A549 (cell line): ENCODE measurements at regions not wholly inside any gene's neighbourhood (a gene's known extent, or its start where the extent isn't known, plus 50 kb on each side); places are given as distances from the start of the nearest gene placed in this dataset.
A peak's percentile ranks its signal among the peaks of the same experiment; 100 is the strongest.

ENCODE experiments used
- ATAC-seq, 2 experiments: fragments of 200-7000 bp in 1 of 2; fragments of >200 bp in 1 of 2; cut with Nextera tagmentation in 1 of 2; cut with Tn5 transposase in 1 of 2; 3 replicates each; pipeline versions ENCODE4 v1.8.0 to v1.9.1; 2018 to 2020; ENCODE audit warnings: mild to moderate bottlenecking in 1 of 2, moderate library complexity in 1 of 2
- CTCF ChIA-PET: fragments of 300-600 bp; sonication (Branson Sonifier 250); formaldehyde crosslinking; extraction: SDS; loops from one replicate; lab custom pipeline; 2021; ENCODE audit warnings: antibody characterized with exemption, inconsistent platforms; lab: Yijun Ruan, JAX
- POLR2A ChIA-PET: fragments of 350-600 bp; formaldehyde crosslinking; extraction: SDS; loops from one replicate; lab custom pipeline; 2021; ENCODE audit warnings: antibody characterized with exemption, inconsistent platforms; lab: Yijun Ruan, JAX
- DNase-seq, 2 experiments: peaks; one replicate each; pipeline versions ENCODE4 v3.0.0 to v3.0.0-alpha.2; 2011 to 2016; ENCODE audit warnings: low read depth in 1 of 2, low spot score in 1 of 2
- FAIRE-seq: peaks from 2 replicates; lab custom pipeline; 2011; peaks lifted over from hg19 to GRCh38; lab: Jason Lieb, UNC
- H3K27ac ChIP-seq, 2 experiments: fragments of >200 bp; sonication (Bioruptor Twin); formaldehyde crosslinking; 3 replicates each; pipeline ENCODE4 v1.5.1; 2016 to 2017
- H3K4me1 ChIP-seq: fragments of >200 bp; sonication (Bioruptor Twin); formaldehyde crosslinking; 3 replicates; pipeline ENCODE4 v1.6.1; 2016
- H3K4me2 ChIP-seq: fragments of >200 bp; sonication (Bioruptor Twin); formaldehyde crosslinking; 3 replicates; pipeline ENCODE4 v1.6.1; 2016
- H3K4me3 ChIP-seq: fragments of >200 bp; sonication (Bioruptor Twin); formaldehyde crosslinking; 3 replicates; pipeline ENCODE4 v1.5.1; 2016
- H3K9me3 ChIP-seq: fragments of >200 bp; sonication (Bioruptor Twin); formaldehyde crosslinking; 3 replicates; pipeline ENCODE4 v1.6.1; 2016
- CBX2 ChIP-seq: fragments of 200-600 bp; sonication (generic); IDR thresholded peaks from 2 replicates; pipeline ENCODE4 v1.6.1; 2016; ENCODE audit warnings: low read depth, mild to moderate bottlenecking, borderline replicate concordance
- EHF ChIP-seq: fragments of 250-450 bp; sonication (Bioruptor Pico); IDR thresholded peaks from 2 replicates; pipeline ENCODE4 v1.5.0; 2020; ENCODE audit warnings: mild to moderate bottlenecking
- EHMT2 ChIP-seq: fragments of 200-600 bp; sonication (generic); IDR thresholded peaks from 2 replicates; pipeline ENCODE4 v1.6.1; 2016; ENCODE audit warnings: antibody characterized with exemption, low read depth, mild to moderate bottlenecking, moderate library complexity
- ELK1 ChIP-seq: fragments of 150-350 bp; IDR thresholded peaks from 2 replicates; pipeline ENCODE4 v1.6.1; 2014; ENCODE audit warnings: low read depth, mild to moderate bottlenecking, low read length
- EP300 ChIP-seq, 2 experiments: fragments of >200 bp; sonication (Bioruptor Twin); formaldehyde crosslinking; IDR thresholded peaks; 2 replicates in 1 of 2; 3 replicates in 1 of 2; pipeline ENCODE4 v1.6.1; 2016 to 2017
- FOSL2 ChIP-seq, 2 experiments: fragments of 450-650 bp in 1 of 2; fragments of >200 bp in 1 of 2; sonication (Bioruptor Twin) in 1 of 2; formaldehyde crosslinking; IDR thresholded peaks; 2 replicates each; pipeline versions ENCODE4 v1.5.0 to v1.6.1; 2016 to 2020; ENCODE audit warnings: mild to moderate bottlenecking in 1 of 2, moderate library complexity in 1 of 2
- FOXS1 ChIP-seq: fragments of 250-450 bp; sonication (Bioruptor Pico); IDR thresholded peaks from 2 replicates; pipeline ENCODE4 v1.5.0; 2020; ENCODE audit warnings: mild to moderate bottlenecking, moderate library complexity
- HEYL ChIP-seq: fragments of 250-450 bp; sonication (Bioruptor Pico); IDR thresholded peaks from 2 replicates; pipeline ENCODE4 v1.8.0; 2021; ENCODE audit warnings: mild to moderate bottlenecking, moderate library complexity
- HMGXB4 ChIP-seq: fragments of 250-450 bp; sonication (Bioruptor Pico); IDR thresholded peaks from 2 replicates; pipeline ENCODE4 v1.5.0; 2021; ENCODE audit warnings: mild to moderate bottlenecking, moderate library complexity, borderline replicate concordance
- HOXA7 ChIP-seq: fragments of 250-450 bp; sonication (Bioruptor Pico); IDR thresholded peaks from 2 replicates; pipeline ENCODE4 v1.5.0; 2020; ENCODE audit warnings: mild to moderate bottlenecking, moderate library complexity
- HOXB5 ChIP-seq: fragments of 250-450 bp; sonication (Bioruptor Pico); IDR thresholded peaks from 2 replicates; pipeline ENCODE4 v1.5.0; 2020; ENCODE audit warnings: mild to moderate bottlenecking, moderate library complexity
- JUNB ChIP-seq: fragments of >200 bp; sonication (Bioruptor Twin); formaldehyde crosslinking; IDR thresholded peaks from 2 replicates; pipeline ENCODE4 v1.6.1; 2016
- KDM5A ChIP-seq: fragments of 200-600 bp; sonication (generic); IDR thresholded peaks from 2 replicates; pipeline ENCODE4 v1.6.1; 2016; ENCODE audit warnings: antibody characterized with exemption, mild to moderate bottlenecking
- MAFK ChIP-seq: fragments of 450-650 bp; IDR thresholded peaks from 2 replicates; pipeline ENCODE4 v1.6.1; 2014; ENCODE audit not compliant: partially characterized antibody
- MAZ ChIP-seq: fragments of 150-350 bp; IDR thresholded peaks from 2 replicates; pipeline ENCODE4 v1.6.1; 2014; ENCODE audit warnings: antibody characterized with exemption, low read depth, low read length, borderline replicate concordance
- MYC ChIP-seq: IDR thresholded peaks from 2 replicates; pipeline ENCODE4 v1.6.1; 2012; ENCODE audit warnings: mild to moderate bottlenecking, inconsistent platforms, low read length, improper control_type of control experiment, borderline replicate concordance
- SMC3 ChIP-seq: fragments of >200 bp; sonication (Bioruptor Twin); formaldehyde crosslinking; IDR thresholded peaks from 3 replicates; pipeline ENCODE4 v1.6.1; 2018; ENCODE audit warnings: inconsistent platforms
- SREBF2 ChIP-seq: fragments of 450-650 bp; IDR thresholded peaks from 2 replicates; pipeline ENCODE4 v1.6.1; 2014; ENCODE audit warnings: mild to moderate bottlenecking, moderate library complexity
- TP53 ChIP-seq: fragments of 250-450 bp; sonication (Bioruptor Pico); IDR thresholded peaks from 2 replicates; pipeline ENCODE4 v1.5.0; 2021; ENCODE audit warnings: mild to moderate bottlenecking, moderate library complexity
- USF2 ChIP-seq: fragments of 450-650 bp; IDR thresholded peaks from 2 replicates; pipeline ENCODE4 v1.6.1; 2014; ENCODE audit warnings: antibody characterized with exemption
- ZC3H11A ChIP-seq: fragments of 450-650 bp; IDR thresholded peaks from 2 replicates; pipeline ENCODE4 v1.6.1; 2014; ENCODE audit warnings: antibody characterized with exemption, mild to moderate bottlenecking
- ZFP36 ChIP-seq: fragments of 450-650 bp; IDR thresholded peaks from 2 replicates; pipeline ENCODE4 v1.6.1; 2014; ENCODE audit warnings: borderline replicate concordance; ENCODE audit not compliant: partially characterized antibody
- ZNF302 ChIP-seq: fragments of 250-450 bp; sonication (Bioruptor Pico); IDR thresholded peaks from 2 replicates; pipeline ENCODE4 v1.9.0; 2021; ENCODE audit warnings: inconsistent platforms, mild to moderate bottlenecking, moderate library complexity
- WGBS: methylation state at CpG from one replicate; pipeline ENCODE4 v1.1.6; 2017; ENCODE audit errors: missing lambda C conversion rate; 5-methylcytosine and 5-hydroxymethylcytosine counted together
- TF ChIP-seq, protein P1 (sequence below): IDR thresholded peaks from 2 replicates; pipeline ENCODE4 v1.6.1; 2012
- TF ChIP-seq, protein P2 (sequence below): IDR thresholded peaks from 2 replicates; pipeline ENCODE4 v1.6.1; 2012; ENCODE audit warnings: low read depth, borderline replicate concordance

DNA sequence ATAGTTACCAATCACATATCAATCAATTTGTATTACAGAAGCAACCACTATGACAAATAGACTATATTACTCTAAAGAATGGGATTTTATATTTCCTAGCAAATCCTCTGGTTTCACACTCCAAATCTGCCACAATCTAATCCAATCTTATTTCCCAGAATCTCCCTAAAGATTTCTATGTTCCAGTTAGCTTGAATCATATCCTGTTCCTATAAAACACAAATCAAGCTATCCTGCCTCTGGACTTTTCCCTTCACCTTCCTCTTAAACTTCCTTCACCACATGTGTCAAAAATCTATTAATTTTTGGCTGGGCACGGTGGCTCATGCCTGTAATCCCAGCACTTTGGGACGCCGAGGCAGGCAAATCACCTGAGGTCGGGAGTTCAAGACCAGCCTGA, 50.0 kb downstream of the PIK3C2A start:
- ChIA-PET POLR2A (no interaction called here), CTCF (interaction anchor here (0.7 to 1.0 kb wide), 2 partner anchors 72 to 142 kb away, joined by 3 to 4 read pairs; no protein-coding TSS in a partner anchor)
- Histone ChIP-seq H3K4me1 (peaks cover 3% of the 10 kb centered on the region; the same call in 1 of the 3 replicates), H3K4me2 (no peak overlapping the region), H3K27ac (no peak overlapping the region), H3K9me3 (no peaks in the 10 kb centered on the region), H3K4me3 (no peak overlapping the region)
- TF ChIP-seq EHMT2 (no peak), KDM5A (no peak), FOXS1 (CRISPR knock-in tag) (no peak), ELK1 (no peak), ZFP36 (no peak), EP300 (IDR thresholded peaks at IDR 0.05) (no peak), MAZ (no peak), TP53 (CRISPR knock-in tag) (no peak), HOXB5 (CRISPR knock-in tag) (no peak), FOSL2 (IDR thresholded peaks at IDR 0.05) (no peak), FOSL2 (CRISPR knock-in tag; IDR thresholded peaks at IDR 0.05) (no peak), MYC (no peak), ZNF302 (CRISPR knock-in tag) (no peak), ZC3H11A (no peak), EHF (CRISPR knock-in tag) (no peak)
- TF ChIP-seq, protein P1, sequence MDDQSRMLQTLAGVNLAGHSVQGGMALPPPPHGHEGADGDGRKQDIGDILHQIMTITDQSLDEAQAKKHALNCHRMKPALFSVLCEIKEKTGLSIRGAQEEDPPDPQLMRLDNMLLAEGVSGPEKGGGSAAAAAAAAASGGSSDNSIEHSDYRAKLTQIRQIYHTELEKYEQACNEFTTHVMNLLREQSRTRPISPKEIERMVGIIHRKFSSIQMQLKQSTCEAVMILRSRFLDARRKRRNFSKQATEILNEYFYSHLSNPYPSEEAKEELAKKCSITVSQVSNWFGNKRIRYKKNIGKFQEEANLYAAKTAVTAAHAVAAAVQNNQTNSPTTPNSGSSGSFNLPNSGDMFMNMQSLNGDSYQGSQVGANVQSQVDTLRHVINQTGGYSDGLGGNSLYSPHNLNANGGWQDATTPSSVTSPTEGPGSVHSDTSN, result no peak
- ATAC-seq, result no peak
- no peak for DNase-seq
- no peak for FAIRE-seq
- 96% methylated on average over 4 of the region's 4 CpGs for WGBS

DNA sequence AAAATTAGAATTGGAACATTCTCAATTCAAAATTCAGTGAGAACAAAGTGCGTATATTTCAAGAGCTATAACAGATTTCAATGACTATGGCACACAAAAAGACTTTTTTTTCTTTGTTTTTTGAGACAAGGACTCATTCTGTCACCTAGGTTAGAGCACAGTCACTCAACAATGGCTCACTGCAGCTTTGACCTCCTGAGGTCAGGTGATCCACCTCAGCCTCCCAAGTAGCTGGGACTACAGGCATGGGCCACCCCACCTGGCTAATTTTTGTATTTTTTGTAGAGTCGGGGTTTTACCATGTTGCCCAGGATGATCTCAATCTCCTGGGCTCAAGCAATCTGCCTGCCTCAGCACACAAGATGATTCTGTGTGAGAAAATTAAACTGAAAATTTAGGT, 51.5 kb downstream of the PIK3C2A start:
- 98% methylated on average over 2 of the region's 2 CpGs for WGBS
- ATAC-seq, result no peak
- H3K4me3 ChIP-seq, result no peak overlapping the region
- H3K27ac ChIP-seq, result no peak overlapping the region
- FAIRE-seq, result no peak
- no peaks in the 10 kb centered on the region for H3K9me3 ChIP-seq
- peaks cover 2% of the 10 kb centered on the region; the same call in 1 of the 3 replicates for H3K4me1 ChIP-seq
- ChIA-PET CTCF (no interaction called here), POLR2A (no interaction called here)
- no peak for TF ChIP-seq CBX2
- TF ChIP-seq, protein P2, sequence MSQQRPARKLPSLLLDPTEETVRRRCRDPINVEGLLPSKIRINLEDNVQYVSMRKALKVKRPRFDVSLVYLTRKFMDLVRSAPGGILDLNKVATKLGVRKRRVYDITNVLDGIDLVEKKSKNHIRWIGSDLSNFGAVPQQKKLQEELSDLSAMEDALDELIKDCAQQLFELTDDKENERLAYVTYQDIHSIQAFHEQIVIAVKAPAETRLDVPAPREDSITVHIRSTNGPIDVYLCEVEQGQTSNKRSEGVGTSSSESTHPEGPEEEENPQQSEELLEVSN, result no peak
- TF ChIP-seq MAFK, result peak; percentile 23
- DNase-seq, result no peak
- H3K4me2 ChIP-seq, result no peak overlapping the region

DNA sequence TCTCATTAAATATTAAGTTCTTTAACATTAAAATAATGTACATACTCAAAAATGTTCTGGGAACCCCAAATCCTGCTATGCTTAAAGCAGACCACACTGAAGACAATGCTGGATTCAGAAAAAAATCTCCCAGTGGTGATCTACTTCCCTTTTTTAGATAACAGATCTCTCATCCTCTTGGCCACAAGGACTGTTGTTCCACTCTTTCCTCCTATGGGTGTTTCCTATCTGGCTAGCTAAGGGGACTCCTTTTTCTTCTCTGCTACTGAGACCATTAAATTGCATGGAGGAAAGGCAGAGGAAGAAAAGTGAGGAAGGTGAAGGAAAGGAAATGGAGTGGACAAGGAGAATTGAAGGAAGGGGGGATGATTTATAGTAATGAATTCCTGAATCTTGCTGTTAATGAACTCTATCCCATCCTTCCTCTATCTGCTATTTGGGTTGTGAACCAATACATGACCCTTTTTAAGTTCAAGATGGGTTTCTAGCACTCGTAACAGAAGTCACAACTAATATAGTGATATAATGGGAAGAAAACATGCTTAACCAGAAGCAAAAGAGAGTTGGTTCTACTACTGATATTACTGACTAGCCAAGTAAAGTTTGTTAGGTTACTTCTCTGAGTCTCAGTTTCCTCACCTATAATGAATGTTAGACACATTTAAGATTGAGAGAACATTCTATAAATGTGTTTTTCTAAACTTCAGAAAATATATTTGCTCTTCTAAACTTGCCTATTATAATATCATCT, 53.2 kb downstream of the PIK3C2A start:
- ChIA-PET CTCF (no interaction called here), POLR2A (no interaction called here)
- Histone ChIP-seq H3K27ac (no peak overlapping the region), H3K4me2 (no peak overlapping the region), H3K9me3 (no peaks in the 10 kb centered on the region), H3K4me3 (no peak overlapping the region), H3K4me1 (no peaks in the 10 kb centered on the region)
- DNase-seq (no peak), FAIRE-seq (no peak), ATAC-seq (no peak)
- WGBS, result 93% methylated on average over 1 of the region's 1 CpG
- TF ChIP-seq USF2, result no peak
- TF ChIP-seq SREBF2, result no peak
- no peak for TF ChIP-seq HOXA7 (CRISPR knock-in tag)
- no peak for TF ChIP-seq HMGXB4 (CRISPR knock-in tag)
- TF ChIP-seq JUNB, result no peak
- TF ChIP-seq SMC3, result no peak
- TF ChIP-seq HEYL (CRISPR knock-in tag), result no peak
- no peak for TF ChIP-seq ELK1
- TF ChIP-seq HOXB5 (CRISPR knock-in tag), result no peak
